HFFc6 (cell line): ENCODE measurements at regions not wholly inside any gene's neighbourhood (a gene's known extent, or its start where the extent isn't known, plus 50 kb on each side); places are given as distances from the start of the nearest gene placed in this dataset.

Experiments
- DNase-seq: peaks from one replicate; pipeline ENCODE4 v3.0.0-alpha.2; 2018
- H3K27ac Mint-ChIP-seq: 2 replicates; pipeline ENCODE4 v1.8.0; 2020; ENCODE audit warnings: mild to moderate bottlenecking, mixed read lengths
- H3K27me3 Mint-ChIP-seq: 2 replicates; pipeline ENCODE4 v1.8.0; 2021; ENCODE audit warnings: mild to moderate bottlenecking, moderate library complexity, mixed read lengths; ENCODE audit not compliant: insufficient read depth
- H3K36me3 Mint-ChIP-seq: 2 replicates; pipeline ENCODE4 v1.8.0; 2021; ENCODE audit warnings: low read depth, mixed read lengths
- H3K4me1 Mint-ChIP-seq: 2 replicates; pipeline ENCODE4 v1.8.0; 2020; ENCODE audit warnings: low read depth, mixed read lengths
- H3K4me3 Mint-ChIP-seq: 2 replicates; pipeline ENCODE4 v1.8.0; 2020; ENCODE audit warnings: mild to moderate bottlenecking, moderate library complexity, mixed read lengths
- H3K9me3 Mint-ChIP-seq: 2 replicates; pipeline ENCODE4 v1.8.0; 2020; ENCODE audit warnings: mild to moderate bottlenecking, mixed read lengths
- TF ChIP-seq, protein P1 (sequence below): fragments of 200-600 bp; sonication (generic); IDR thresholded peaks from 2 replicates; pipeline ENCODE4 v1.5.0; 2021; ENCODE audit warnings: antibody characterized with exemption, mild to moderate bottlenecking

DNA sequence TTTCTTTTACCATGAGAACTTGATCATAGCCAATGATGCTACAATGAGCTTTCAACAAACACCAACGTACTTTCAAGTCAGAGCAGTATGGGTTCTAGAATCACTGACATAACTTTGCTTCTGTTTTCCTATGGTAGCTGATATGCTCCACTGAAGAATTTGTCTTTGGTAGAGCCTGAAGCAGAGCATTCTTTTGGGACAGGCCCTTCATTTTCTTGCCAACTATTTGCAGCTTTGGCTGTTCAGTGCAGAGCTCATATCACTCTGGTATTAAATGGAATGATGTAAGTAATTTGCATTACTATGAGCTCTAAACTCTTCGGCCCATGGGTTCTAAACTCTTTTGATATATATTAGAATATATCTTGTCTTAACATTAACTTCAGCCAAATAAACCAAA is 51.8 kb upstream of the APC start:
- H3K9me3 Mint-ChIP-seq, result no peaks in the 10 kb centered on the region
- DNase-seq, result peak; percentile 39
- H3K36me3 Mint-ChIP-seq, result peaks cover 5% of the 10 kb centered on the region
- H3K4me3 Mint-ChIP-seq, result peak overlapping the region; percentile 28; the same call in 1 of the 2 replicates
- TF ChIP-seq, protein P1, sequence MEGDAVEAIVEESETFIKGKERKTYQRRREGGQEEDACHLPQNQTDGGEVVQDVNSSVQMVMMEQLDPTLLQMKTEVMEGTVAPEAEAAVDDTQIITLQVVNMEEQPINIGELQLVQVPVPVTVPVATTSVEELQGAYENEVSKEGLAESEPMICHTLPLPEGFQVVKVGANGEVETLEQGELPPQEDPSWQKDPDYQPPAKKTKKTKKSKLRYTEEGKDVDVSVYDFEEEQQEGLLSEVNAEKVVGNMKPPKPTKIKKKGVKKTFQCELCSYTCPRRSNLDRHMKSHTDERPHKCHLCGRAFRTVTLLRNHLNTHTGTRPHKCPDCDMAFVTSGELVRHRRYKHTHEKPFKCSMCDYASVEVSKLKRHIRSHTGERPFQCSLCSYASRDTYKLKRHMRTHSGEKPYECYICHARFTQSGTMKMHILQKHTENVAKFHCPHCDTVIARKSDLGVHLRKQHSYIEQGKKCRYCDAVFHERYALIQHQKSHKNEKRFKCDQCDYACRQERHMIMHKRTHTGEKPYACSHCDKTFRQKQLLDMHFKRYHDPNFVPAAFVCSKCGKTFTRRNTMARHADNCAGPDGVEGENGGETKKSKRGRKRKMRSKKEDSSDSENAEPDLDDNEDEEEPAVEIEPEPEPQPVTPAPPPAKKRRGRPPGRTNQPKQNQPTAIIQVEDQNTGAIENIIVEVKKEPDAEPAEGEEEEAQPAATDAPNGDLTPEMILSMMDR, result no peak
- peak overlapping the region; percentile 97 for H3K27ac Mint-ChIP-seq
- peaks cover 89% of the 10 kb centered on the region for H3K4me1 Mint-ChIP-seq
- H3K27me3 Mint-ChIP-seq, result peaks cover under 1% of the 10 kb centered on the region; the same call in 1 of the 2 replicates

DNA sequence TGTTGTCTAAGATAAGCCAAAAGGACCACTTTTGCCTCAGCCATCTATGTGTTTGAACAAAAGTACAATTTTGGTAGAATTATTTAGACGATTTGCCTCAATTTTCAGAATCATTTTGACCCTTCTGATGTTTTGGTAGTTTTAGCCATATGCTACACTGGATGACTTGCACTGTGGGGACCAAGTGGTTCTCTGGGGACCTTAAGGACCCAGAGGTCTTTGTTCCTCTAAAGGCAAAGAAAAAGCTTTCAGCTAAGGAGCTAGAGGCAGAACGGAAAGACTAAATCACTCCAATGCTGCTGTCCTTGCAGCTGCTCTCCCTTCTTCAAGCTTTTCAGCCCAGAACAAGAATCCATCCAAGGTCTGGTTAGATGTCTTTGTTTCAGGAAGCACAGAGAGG is 51.0 kb upstream of the APC start:
- TF ChIP-seq, protein P1, result no peak
- 0 out of 2 replicates have a peak overlapping the region, but pooled peaks have one; percentile 16 for H3K27ac Mint-ChIP-seq
- peaks cover 89% of the 10 kb centered on the region for H3K4me1 Mint-ChIP-seq
- H3K36me3 Mint-ChIP-seq, result peaks cover 5% of the 10 kb centered on the region
- no peak for DNase-seq
- H3K27me3 Mint-ChIP-seq, result peaks cover 5% of the 10 kb centered on the region; the same call in 1 of the 2 replicates
- H3K4me3 Mint-ChIP-seq, result no peak overlapping the region
- no peaks in the 10 kb centered on the region for H3K9me3 Mint-ChIP-seq

DNA sequence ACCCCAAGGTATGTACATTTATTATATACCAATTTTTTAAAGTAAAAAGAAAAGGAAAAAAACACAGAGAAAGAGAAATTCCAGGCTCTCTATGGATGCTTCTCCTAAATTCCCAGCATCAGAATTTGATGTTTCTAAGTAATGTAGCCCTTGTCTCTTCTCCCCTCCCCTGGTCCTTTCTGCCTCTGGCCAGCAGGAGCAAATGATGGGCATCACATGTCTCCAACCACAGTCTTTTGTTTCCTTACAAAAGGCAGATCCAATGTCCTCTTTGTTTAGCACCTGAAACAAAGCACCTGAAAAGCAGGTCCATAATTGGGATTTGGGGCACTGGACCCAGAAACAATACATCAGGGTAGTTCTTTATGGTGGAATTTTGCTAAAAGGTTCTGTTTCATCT is 50.4 kb upstream of the APC start:
- TF ChIP-seq, protein P1, result no peak
- Mint-ChIP-seq H3K27me3 (peaks cover 5% of the 10 kb centered on the region; the same call in 1 of the 2 replicates), H3K9me3 (no peaks in the 10 kb centered on the region), H3K27ac (no peak overlapping the region), H3K36me3 (peaks cover 5% of the 10 kb centered on the region), H3K4me3 (no peak overlapping the region), H3K4me1 (peaks cover 84% of the 10 kb centered on the region)
- DNase-seq, result no peak
